Vagina (tissue), 2 donors: ENCODE measurements at regions not wholly inside any gene's neighbourhood (a gene's known extent, or its start where the extent isn't known, plus 50 kb on each side); places are given as distances from the start of the nearest gene placed in this dataset.

ENCODE experiments used
- CTCF ChIP-seq, 3 experiments: fragments of 450-650 bp in 2 of 3; fragments of 200-600 bp in 1 of 3; sonication (generic) in 1 of 3; IDR thresholded peaks; one replicate each; pipeline ENCODE4 v1.5.1; 2017 to 2019; ENCODE audit warnings: antibody characterized with exemption in 3 of 3, mild to moderate bottlenecking in 2 of 3, moderate library complexity in 2 of 3
- POLR2A ChIP-seq, 2 donors: fragments of 450-650 bp; IDR thresholded peaks; one replicate each; pipeline ENCODE4 v1.6.1; 2017; ENCODE audit warnings: antibody characterized with exemption in 2 of 2, mild to moderate bottlenecking in 2 of 2, moderate library complexity in 2 of 2
- POLR2AphosphoS5 ChIP-seq, 2 donors: sonication (generic); formaldehyde crosslinking; IDR thresholded peaks; one replicate each; pipeline ENCODE4 v1.9.0; 2017; ENCODE audit warnings: antibody characterized with exemption in 2 of 2, mild to moderate bottlenecking in 2 of 2, low read depth in 1 of 2; ENCODE audit not compliant: insufficient read depth in 1 of 2

- TF ChIP-seq CTCF (IDR thresholded peaks at IDR 0.05) (no peak), POLR2A (IDR thresholded peaks at IDR 0.05) (no peak), POLR2AphosphoS5 (IDR thresholded peaks at IDR 0.05; ENCODE audit: insufficient read depth in 1 of 2, low read depth in 1 of 2) (no peak)
Measured at GRCh38 chr14:71629250-71629649, 303.0 kb upstream of the RGS6 start.
